GM18520 (cell line): ENCODE measurements at regions not wholly inside any gene's neighbourhood (a gene's known extent, or its start where the extent isn't known, plus 50 kb on each side); places are given as distances from the start of the nearest gene placed in this dataset.

Source experiments
- ATAC-seq: cut with Tn5 transposase; IDR thresholded peaks from one replicate; pipeline ENCODE4 v1.9.1; 2021; ENCODE audit not compliant: unreplicated experiment

DNA sequence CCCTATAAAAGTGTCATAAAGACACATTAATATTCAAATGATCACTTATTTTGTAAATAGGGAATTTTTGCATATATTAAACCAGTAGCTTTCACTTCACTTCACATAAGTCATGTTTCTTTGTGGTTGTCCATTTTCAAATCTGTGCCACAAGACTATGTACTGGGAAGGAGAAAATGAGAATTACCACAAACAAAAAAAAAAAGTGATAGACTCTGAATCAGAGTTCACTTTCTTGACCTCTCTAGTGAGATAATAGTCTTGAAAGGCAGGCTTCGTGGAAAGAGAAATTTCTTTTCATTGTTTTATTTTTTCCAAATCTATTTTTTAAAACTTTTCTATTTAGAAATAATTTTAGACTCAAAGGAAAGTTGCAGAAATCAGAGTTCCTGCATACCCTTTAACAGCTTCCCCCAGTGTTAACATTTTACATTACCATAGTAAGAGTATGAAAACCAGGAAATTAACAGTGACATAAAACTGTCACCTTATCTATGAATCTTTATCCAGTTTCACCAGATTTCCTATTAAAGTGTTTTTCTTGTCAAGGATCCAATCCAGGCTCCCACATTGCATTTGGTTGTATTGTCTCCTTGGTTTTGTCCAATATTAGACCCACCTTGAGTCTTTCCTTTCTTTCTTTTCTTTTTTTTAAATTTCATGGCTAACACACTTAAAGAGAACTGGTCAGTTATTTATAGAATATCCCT is 215.4 kb upstream of the PGRMC2 start:
- no peak for ATAC-seq

- no peak for ATAC-seq
Measured at GRCh38 chr4:128501239-128501638, 213.6 kb upstream of the PGRMC2 start.

DNA sequence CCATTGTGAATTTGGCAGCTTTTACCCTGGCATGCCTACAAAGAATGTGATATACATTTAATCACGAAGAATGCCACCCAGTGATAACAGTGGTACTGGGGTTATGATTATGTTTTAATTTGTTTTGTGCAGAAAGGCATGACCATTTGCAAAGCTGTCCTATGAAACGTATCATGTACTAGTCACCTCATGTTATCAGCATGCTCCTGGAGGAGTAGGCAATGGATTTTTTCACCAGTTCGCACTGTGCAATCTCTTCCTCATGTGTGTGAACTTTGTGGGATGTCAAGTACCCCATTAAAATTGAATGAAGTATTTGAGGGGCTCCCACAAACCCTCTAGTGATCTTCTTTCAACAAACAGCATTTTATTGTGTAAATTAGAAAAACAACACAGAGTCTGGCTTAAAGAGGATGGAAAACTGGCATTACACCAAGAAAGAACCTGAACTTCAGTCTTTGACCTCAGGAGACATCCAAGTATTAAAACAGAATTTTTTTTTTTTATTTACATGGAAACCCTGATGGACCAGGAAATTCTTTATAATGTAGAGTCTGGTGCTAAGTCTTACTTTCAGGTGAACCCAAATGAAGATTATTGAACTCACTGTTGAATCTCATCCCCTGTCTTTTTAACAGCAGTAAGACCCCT is 200.6 kb upstream of the PGRMC2 start:
- no peak for ATAC-seq

- no peak for ATAC-seq
Measured at GRCh38 chr4:128484896-128485295, 197.3 kb upstream of the PGRMC2 start.

DNA sequence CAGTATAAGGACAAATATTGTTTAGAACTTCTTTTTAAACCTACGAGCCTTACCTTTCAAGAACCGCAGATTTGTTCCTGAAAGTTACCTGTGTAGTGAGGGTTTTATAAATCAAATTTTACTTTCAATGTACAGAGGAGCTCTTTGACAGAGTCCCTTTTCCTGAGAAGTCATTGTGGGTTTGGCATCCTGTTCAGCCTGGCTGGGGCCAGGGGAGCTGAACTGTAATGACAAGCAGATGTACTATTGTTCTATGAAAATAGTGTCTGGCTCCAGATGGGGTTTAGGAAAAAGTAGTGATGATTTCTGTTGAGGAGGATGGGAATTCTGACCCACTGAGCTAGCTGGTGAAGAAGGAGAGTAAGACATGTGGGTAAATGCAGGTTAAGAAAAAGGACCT is 196.2 kb upstream of the PGRMC2 start:
- no peak for ATAC-seq

GRCh38 chr4:128483041-128483440 is 195.4 kb upstream of the PGRMC2 start:
- ATAC-seq, result no peak

GRCh38 chr4:128481752-128482480 is 194.3 kb upstream of the PGRMC2 start:
- ATAC-seq, result no peak

GRCh38 chr4:128480945-128481344 is 193.3 kb upstream of the PGRMC2 start:
- ATAC-seq, result no peak

- ATAC-seq, result no peak
Measured at GRCh38 chr4:128477540-128477939, 189.9 kb upstream of the PGRMC2 start.

- no peak for ATAC-seq
Measured at GRCh38 chr4:128475597-128475996, 188.0 kb upstream of the PGRMC2 start.

DNA sequence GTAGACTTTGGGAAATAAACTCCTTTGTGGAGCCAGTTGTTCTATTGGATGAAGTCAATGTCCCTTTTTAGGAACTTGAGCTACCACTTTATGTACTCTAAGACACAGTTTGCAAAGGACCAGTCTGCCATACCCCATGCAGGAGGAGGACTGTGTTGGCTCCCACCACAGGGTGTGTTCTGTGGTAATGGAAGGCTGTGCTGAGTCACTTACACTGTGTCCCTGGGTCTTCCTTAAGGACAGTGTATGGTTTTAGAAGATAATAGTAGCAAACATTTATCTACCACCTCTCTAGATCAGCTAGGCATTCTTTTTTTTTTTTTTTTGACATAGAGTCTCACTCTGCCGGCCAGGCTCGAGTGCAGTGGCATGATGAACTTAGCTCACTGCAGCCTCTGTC is 184.0 kb upstream of the PGRMC2 start:
- ATAC-seq, result no peak

GRCh38 chr4:128470492-128471053 is 183.0 kb upstream of the PGRMC2 start:
- ATAC-seq, result no peak

- no peak for ATAC-seq
Measured at GRCh38 chr4:128468123-128468989, 180.7 kb upstream of the PGRMC2 start.

DNA sequence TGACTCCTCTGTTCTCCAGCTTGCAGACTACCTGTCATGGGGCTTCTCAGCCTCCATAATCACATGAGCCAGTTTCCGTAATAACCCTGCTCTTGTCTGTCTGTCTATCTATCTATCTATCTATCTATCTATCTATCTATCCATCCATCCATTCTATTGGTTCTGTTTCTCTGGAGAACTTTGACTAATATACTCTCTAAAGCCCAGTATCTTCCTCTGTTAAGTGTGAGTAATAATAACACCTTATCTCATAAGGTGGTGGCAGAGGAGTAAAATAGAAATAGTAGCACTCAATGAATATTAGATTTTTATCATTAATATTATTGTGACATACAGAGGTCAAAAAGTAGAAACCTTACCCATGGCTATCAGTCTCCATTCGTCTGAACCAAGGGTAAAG is 177.9 kb upstream of the PGRMC2 start:
- ATAC-seq, result no peak

DNA sequence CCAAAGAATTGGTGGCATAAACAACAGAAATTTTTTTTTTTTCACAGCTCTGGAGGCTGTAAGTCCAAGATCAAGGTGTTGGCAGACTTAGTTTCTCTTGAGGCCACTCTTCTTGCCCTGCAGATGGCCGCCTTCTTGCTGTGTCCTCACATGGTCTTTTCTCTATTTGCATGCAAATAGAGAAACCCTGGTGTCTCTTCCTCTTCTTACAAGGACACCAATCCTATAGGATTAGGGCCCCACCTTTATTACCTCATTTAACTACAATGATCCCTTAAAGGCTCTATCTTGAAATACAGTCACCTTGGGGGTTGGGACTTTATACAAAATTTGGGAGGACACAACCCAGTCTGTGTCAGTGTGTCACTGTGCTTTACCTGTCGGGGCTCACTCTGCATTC is 175.4 kb upstream of the PGRMC2 start:
- no peak for ATAC-seq

- no peak for ATAC-seq
Measured at GRCh38 chr4:128462103-128462783, 174.6 kb upstream of the PGRMC2 start.

- ATAC-seq, result no peak
Measured at GRCh38 chr4:128461291-128462102, 173.9 kb upstream of the PGRMC2 start.

DNA sequence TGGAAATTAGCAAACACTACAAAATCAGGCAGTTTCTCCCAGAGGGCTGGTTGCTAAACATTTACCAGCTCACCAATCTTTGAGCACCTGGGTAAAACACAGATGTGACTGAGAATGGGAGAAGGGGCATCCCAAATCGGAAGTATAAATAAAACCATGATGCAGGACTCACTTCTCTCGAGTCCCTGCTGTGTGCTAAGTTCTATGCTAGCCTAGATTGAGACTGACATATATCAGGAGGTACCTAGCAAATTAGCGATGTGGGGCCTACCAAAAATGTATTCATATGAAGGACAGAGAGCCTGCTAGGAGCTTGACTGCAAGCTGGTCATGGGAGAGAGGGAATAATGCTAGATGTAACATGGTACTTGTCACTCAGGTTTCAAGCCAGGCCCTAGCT is 171.9 kb upstream of the PGRMC2 start:
- ATAC-seq, result no peak

GRCh38 chr4:128458816-128459215 is 171.2 kb upstream of the PGRMC2 start:
- ATAC-seq, result no peak
